OCI-LY3 (cell line): ENCODE measurements at regions not wholly inside any gene's neighbourhood (a gene's known extent, or its start where the extent isn't known, plus 50 kb on each side); places are given as distances from the start of the nearest gene placed in this dataset.

Experiments used
- H2AFZ ChIP-seq: fragments of 200-600, 300-600 bp; shearing (Covaris generic); 2 replicates; pipeline ENCODE4 v1.6.0; 2014; ENCODE audit warnings: antibody characterized with exemption, low read depth, low read length
- H3K27ac ChIP-seq: fragments of 200-600, 300-600 bp; sonication (generic); 2 replicates; pipeline ENCODE4 v1.5.1; 2014; ENCODE audit warnings: mild to moderate bottlenecking, low read length, moderate library complexity, mixed read lengths
- H3K27me3 ChIP-seq: fragments of 200-600, 300-600 bp; sonication (generic); 2 replicates; pipeline ENCODE4 v1.6.1; 2014; ENCODE audit warnings: low read depth, low read length, mixed read lengths
- H3K36me3 ChIP-seq: fragments of 200-600, 300-600 bp; sonication (generic); replicated peaks from 2 replicates; pipeline ENCODE3; 2014; ENCODE audit warnings: low read depth, low read length, mixed read lengths
- H3K4me1 ChIP-seq: fragments of 300-600, 200-600 bp; sonication (generic); 2 replicates; pipeline ENCODE4 v1.6.1; 2014; ENCODE audit warnings: low read length, mixed read lengths
- H3K4me2 ChIP-seq: fragments of 200-600, 300-600 bp; sonication (generic); 2 replicates; pipeline ENCODE4 v1.6.1; 2014; ENCODE audit warnings: low read length, mixed read lengths
- H3K4me3 ChIP-seq: fragments of 300-600, 200-600 bp; sonication (generic); 2 replicates; pipeline ENCODE4 v1.5.1; 2014; ENCODE audit warnings: antibody characterized with exemption, mild to moderate bottlenecking, low read length, moderate library complexity
- H3K79me2 ChIP-seq: fragments of 300-600, 200-600 bp; shearing (Covaris generic); 2 replicates; pipeline ENCODE4 v1.6.1; 2014; ENCODE audit warnings: mild to moderate bottlenecking, low read length, mixed read lengths
- H3K9ac ChIP-seq: fragments of 300-600, 200-600 bp; shearing (Covaris generic); 2 replicates; pipeline ENCODE4 v1.6.0; 2014; ENCODE audit warnings: mild to moderate bottlenecking, low read length, moderate library complexity
- H3K9me3 ChIP-seq: fragments of 200-600, 300-600 bp; shearing (Covaris generic); 2 replicates; pipeline ENCODE4 v1.6.1; 2014; ENCODE audit warnings: low read length, mixed read lengths; ENCODE audit not compliant: insufficient read depth
- H4K20me1 ChIP-seq: fragments of 200-600, 300-600 bp; sonication (generic); 2 replicates; pipeline ENCODE4 v1.6.1; 2016; ENCODE audit warnings: low read length, mixed read lengths; ENCODE audit not compliant: insufficient read depth
- EZH2phosphoT487 ChIP-seq: fragments of 200-600 bp; shearing (Covaris generic); IDR thresholded peaks from 2 replicates; pipeline ENCODE4 v1.6.1; 2018; ENCODE audit warnings: antibody characterized with exemption, mixed run types, low read depth
- TF ChIP-seq, protein P1 (sequence below): fragments of 200-600, 300-600 bp; sonication (generic); IDR thresholded peaks from 2 replicates; pipeline ENCODE4 v1.5.1; 2014; ENCODE audit warnings: antibody characterized with exemption, low read length, low read depth

DNA sequence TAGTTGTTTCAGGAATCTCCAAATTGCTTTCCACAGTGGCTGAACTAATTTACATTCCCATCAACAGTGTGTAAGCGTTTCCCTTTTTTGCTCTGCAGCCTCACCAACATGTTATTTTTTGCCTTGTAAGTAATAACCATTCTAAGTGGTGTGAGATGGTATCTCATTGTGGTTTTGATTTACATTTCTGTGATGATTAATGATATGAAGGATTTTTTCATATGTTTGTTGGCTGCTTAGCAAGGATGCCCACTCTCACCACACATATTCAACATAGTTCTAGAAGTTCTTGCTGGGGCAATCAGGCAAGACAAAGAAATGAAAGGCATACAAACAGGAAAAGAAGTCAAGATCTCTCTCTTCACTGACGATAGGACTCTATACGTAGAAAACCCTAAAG is 472.4 kb downstream of the ZNF674 start:
- H2AFZ ChIP-seq = no peak overlapping the region

GRCh38 chrX:46072372-46072771 is 472.8 kb downstream of the ZNF674 start:
- H3K9me3 ChIP-seq = no peaks in the 10 kb centered on the region
- H3K36me3 ChIP-seq = no peaks in the 10 kb centered on the region
- H3K9ac ChIP-seq = no peak overlapping the region
- no peaks in the 10 kb centered on the region for H3K79me2 ChIP-seq
- H3K27ac ChIP-seq = no peak overlapping the region
- H3K4me1 ChIP-seq = no peaks in the 10 kb centered on the region
- H3K4me2 ChIP-seq = no peak overlapping the region
- H2AFZ ChIP-seq = no peak overlapping the region
- no peak for TF ChIP-seq EZH2phosphoT487
- TF ChIP-seq, protein P1, sequence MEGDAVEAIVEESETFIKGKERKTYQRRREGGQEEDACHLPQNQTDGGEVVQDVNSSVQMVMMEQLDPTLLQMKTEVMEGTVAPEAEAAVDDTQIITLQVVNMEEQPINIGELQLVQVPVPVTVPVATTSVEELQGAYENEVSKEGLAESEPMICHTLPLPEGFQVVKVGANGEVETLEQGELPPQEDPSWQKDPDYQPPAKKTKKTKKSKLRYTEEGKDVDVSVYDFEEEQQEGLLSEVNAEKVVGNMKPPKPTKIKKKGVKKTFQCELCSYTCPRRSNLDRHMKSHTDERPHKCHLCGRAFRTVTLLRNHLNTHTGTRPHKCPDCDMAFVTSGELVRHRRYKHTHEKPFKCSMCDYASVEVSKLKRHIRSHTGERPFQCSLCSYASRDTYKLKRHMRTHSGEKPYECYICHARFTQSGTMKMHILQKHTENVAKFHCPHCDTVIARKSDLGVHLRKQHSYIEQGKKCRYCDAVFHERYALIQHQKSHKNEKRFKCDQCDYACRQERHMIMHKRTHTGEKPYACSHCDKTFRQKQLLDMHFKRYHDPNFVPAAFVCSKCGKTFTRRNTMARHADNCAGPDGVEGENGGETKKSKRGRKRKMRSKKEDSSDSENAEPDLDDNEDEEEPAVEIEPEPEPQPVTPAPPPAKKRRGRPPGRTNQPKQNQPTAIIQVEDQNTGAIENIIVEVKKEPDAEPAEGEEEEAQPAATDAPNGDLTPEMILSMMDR = no peak
- no peak overlapping the region for H3K4me3 ChIP-seq
- H3K27me3 ChIP-seq = no peaks in the 10 kb centered on the region
- H4K20me1 ChIP-seq = no peaks in the 10 kb centered on the region

More for the DNA sequence above, 472.4 kb downstream of the ZNF674 start:
- no peaks in the 10 kb centered on the region for H3K79me2 ChIP-seq
- H3K36me3 ChIP-seq = no peaks in the 10 kb centered on the region
- H3K9me3 ChIP-seq = no peaks in the 10 kb centered on the region
- H4K20me1 ChIP-seq = no peaks in the 10 kb centered on the region
- H3K9ac ChIP-seq = no peak overlapping the region
- H3K4me1 ChIP-seq = no peaks in the 10 kb centered on the region
- H3K4me2 ChIP-seq = no peak overlapping the region
- no peak overlapping the region for H3K4me3 ChIP-seq
- H3K27me3 ChIP-seq = no peaks in the 10 kb centered on the region
- no peak for TF ChIP-seq EZH2phosphoT487
- TF ChIP-seq, protein P1 = no peak
- no peak overlapping the region for H3K27ac ChIP-seq

- Histone ChIP-seq H3K4me3 (no peak overlapping the region), H3K4me2 (no peak overlapping the region), H3K27ac (no peak overlapping the region), H3K4me1 (no peaks in the 10 kb centered on the region), H4K20me1 (no peaks in the 10 kb centered on the region), H3K9me3 (no peaks in the 10 kb centered on the region), H2AFZ (no peak overlapping the region), H3K79me2 (no peaks in the 10 kb centered on the region), H3K9ac (no peak overlapping the region), H3K27me3 (no peaks in the 10 kb centered on the region), H3K36me3 (no peaks in the 10 kb centered on the region)
- TF ChIP-seq, protein P1 = no peak
- no peak for TF ChIP-seq EZH2phosphoT487
Measured at GRCh38 chrX:46070421-46070820, 474.8 kb downstream of the ZNF674 start.

GRCh38 chrX:46059316-46059715 is 485.9 kb downstream of the ZNF674 start:
- Histone ChIP-seq H3K27ac (no peak overlapping the region), H3K79me2 (no peaks in the 10 kb centered on the region), H3K9me3 (no peaks in the 10 kb centered on the region), H3K9ac (no peak overlapping the region), H3K4me2 (no peak overlapping the region), H2AFZ (no peak overlapping the region), H3K36me3 (no peaks in the 10 kb centered on the region), H4K20me1 (no peaks in the 10 kb centered on the region), H3K27me3 (no peaks in the 10 kb centered on the region), H3K4me1 (no peaks in the 10 kb centered on the region), H3K4me3 (no peak overlapping the region)
- TF ChIP-seq EZH2phosphoT487 = no peak
- TF ChIP-seq, protein P1 = no peak
